Heart left ventricle (tissue), 13 donors: ENCODE measurements at regions not wholly inside any gene's neighbourhood (a gene's known extent, or its start where the extent isn't known, plus 50 kb on each side); places are given as distances from the start of the nearest gene placed in this dataset.
"Not testable (repeated sequence)": the region's sequence is repeated elsewhere in the genome, so short reads cannot be mapped to it uniquely, and the experiment has no call there.

Experiments used
- POLR2A ChIP-seq, 2 donors: fragments of 450-650 bp; IDR thresholded peaks; one replicate each; pipeline ENCODE4 v1.6.1; 2017; ENCODE audit warnings: antibody characterized with exemption in 2 of 2, mild to moderate bottlenecking in 2 of 2, moderate library complexity in 2 of 2
- TF ChIP-seq, protein P1 (sequence below), 12 donors: fragments of 200-600 bp; sonication (generic) in 4 of 12; IDR thresholded peaks; one replicate each; pipeline versions ENCODE4 v1.5.0 to v1.8.0; 2018 to 2022; ENCODE audit warnings: antibody characterized with exemption in 12 of 12, mild to moderate bottlenecking in 5 of 12
- donor health status: ischemic (EF 13 %, LVEDD 7.1; RV severe dilation, severe dysfunction).
- donor health status: DM: no; HTN: yes; CAD: no.
- donor health status: DM: no; HTN: no; CAD: no.
- donor health status: ischemic (EF 25% LVEDD 6.9; RV normal size, moderate dysfunction).
- donor health status: ischemic (EF 25% LVEDD 5.7; RV mildly dilated, moderate dysfunction).
- donor health status: ischemic (EF 35%, LVEDD 5.7; RV mildly dilated, moderate dysfunction).
- donor health status: nonischemic (EF 11% LVEDD 7.7; RV severe dilation, severe dysfunction).
- donor health status: DM: yes; HTN: yes; CAD: no.
- donor health status: PGD.
- donor health status: ischemic (EF 29% LVEDD 5.4; RV normal size, mild dysfunction).
- donor health status: nonischemic (EF 23%, LVEDD 6.1; RV moderate dilation, normal function).

GRCh38 chr1:172847814-172848213 lies 188.9 kb downstream of the FASLG start:
- TF ChIP-seq, protein P1, sequence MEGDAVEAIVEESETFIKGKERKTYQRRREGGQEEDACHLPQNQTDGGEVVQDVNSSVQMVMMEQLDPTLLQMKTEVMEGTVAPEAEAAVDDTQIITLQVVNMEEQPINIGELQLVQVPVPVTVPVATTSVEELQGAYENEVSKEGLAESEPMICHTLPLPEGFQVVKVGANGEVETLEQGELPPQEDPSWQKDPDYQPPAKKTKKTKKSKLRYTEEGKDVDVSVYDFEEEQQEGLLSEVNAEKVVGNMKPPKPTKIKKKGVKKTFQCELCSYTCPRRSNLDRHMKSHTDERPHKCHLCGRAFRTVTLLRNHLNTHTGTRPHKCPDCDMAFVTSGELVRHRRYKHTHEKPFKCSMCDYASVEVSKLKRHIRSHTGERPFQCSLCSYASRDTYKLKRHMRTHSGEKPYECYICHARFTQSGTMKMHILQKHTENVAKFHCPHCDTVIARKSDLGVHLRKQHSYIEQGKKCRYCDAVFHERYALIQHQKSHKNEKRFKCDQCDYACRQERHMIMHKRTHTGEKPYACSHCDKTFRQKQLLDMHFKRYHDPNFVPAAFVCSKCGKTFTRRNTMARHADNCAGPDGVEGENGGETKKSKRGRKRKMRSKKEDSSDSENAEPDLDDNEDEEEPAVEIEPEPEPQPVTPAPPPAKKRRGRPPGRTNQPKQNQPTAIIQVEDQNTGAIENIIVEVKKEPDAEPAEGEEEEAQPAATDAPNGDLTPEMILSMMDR (IDR thresholded peaks at IDR 0.05): not testable (repeated sequence)
- TF ChIP-seq POLR2A (IDR thresholded peaks at IDR 0.05): not testable (repeated sequence)
